ENCODE measurements at regions not wholly inside any gene's neighbourhood (a gene's known extent, or its start where the extent isn't known, plus 50 kb on each side); places are given as distances from the start of the nearest gene placed in this dataset.

GRCh38 chr5:77841616-77842015 lies 65.5 kb upstream of the TBCA start (continued):
- no peak for TF ChIP-seq ZNF121 (CRISPR knock-in tag; IDR thresholded peaks at IDR 0.05)
- TF ChIP-seq GRHL2 (CRISPR knock-in tag; IDR thresholded peaks at IDR 0.05; ENCODE audit: insufficient replicate concordance, severe bottlenecking) = no peak
- no peak for TF ChIP-seq TEAD4 (CRISPR knock-in tag; IDR thresholded peaks at IDR 0.05)
- TF ChIP-seq MLX (CRISPR knock-in tag; IDR thresholded peaks at IDR 0.05) = no peak

GRCh38 chr5:77840930-77841329 lies 64.8 kb upstream of the TBCA start:
- no peak overlapping the region for H3K27ac Mint-ChIP-seq
- no peak overlapping the region for H3K4me3 Mint-ChIP-seq
- ChIA-PET POLR2A (no interaction called here), CTCF (no interaction called here)
- no peaks in the 10 kb centered on the region for H3K36me3 Mint-ChIP-seq
- peaks cover 98% of the 10 kb centered on the region for H3K27me3 Mint-ChIP-seq (ENCODE audit: low read depth)
- TF ChIP-seq NFE2L1 (CRISPR knock-in tag; IDR thresholded peaks at IDR 0.05) (no peak), PRDM15 (CRISPR knock-in tag; IDR thresholded peaks at IDR 0.05) (no peak)
- H3K9me3 Mint-ChIP-seq = no peaks in the 10 kb centered on the region
- DNase-seq (ENCODE audit: low spot score) (no peak), ATAC-seq (no peak)
- H3K4me1 Mint-ChIP-seq = peaks cover 11% of the 10 kb centered on the region

GRCh38 chr5:77839691-77840090 lies 63.6 kb upstream of the TBCA start:
- H3K9me3 Mint-ChIP-seq = no peaks in the 10 kb centered on the region
- no peaks in the 10 kb centered on the region for H3K36me3 Mint-ChIP-seq
- peaks cover 7% of the 10 kb centered on the region for H3K4me1 Mint-ChIP-seq
- CTCF ChIA-PET = no interaction called here
- DNase-seq (ENCODE audit: low spot score) (no peak), ATAC-seq (no peak)
- peaks cover 91% of the 10 kb centered on the region for H3K27me3 Mint-ChIP-seq (ENCODE audit: low read depth)
- no peak overlapping the region for H3K27ac Mint-ChIP-seq
- TF ChIP-seq NFYB (CRISPR knock-in tag; conservative IDR thresholded peaks at IDR 0.05; ENCODE audit: low read depth) (no peak), KAT7 (CRISPR knock-in tag; IDR thresholded peaks at IDR 0.05; ENCODE audit: borderline replicate concordance) (no peak), ESRRA (CRISPR knock-in tag; IDR thresholded peaks at IDR 0.05; ENCODE audit: borderline replicate concordance) (no peak), NFE2L1 (CRISPR knock-in tag; IDR thresholded peaks at IDR 0.05) (no peak), PRDM15 (CRISPR knock-in tag; IDR thresholded peaks at IDR 0.05) (no peak)
- POLR2A ChIA-PET = no interaction called here
- H3K4me3 Mint-ChIP-seq = no peak overlapping the region

- H3K36me3 Mint-ChIP-seq = no peaks in the 10 kb centered on the region
- ATAC-seq (peak; percentile 56), DNase-seq (ENCODE audit: low spot score) (no peak)
- no peak overlapping the region for H3K4me3 Mint-ChIP-seq
- H3K27me3 Mint-ChIP-seq (ENCODE audit: low read depth) = peaks cover 43% of the 10 kb centered on the region
- POLR2A ChIA-PET = no interaction called here
- CTCF ChIA-PET = interaction anchor here (1.1 kb wide), 2 partner anchors 15 to 194 kb away, joined by 3 to 6 read pairs; partner anchors contain the start of gene OTP
- peaks cover 19% of the 10 kb centered on the region for H3K4me1 Mint-ChIP-seq
- H3K27ac Mint-ChIP-seq = no peak overlapping the region
- H3K9me3 Mint-ChIP-seq = no peaks in the 10 kb centered on the region
- TF ChIP-seq JAZF1 (CRISPR knock-in tag; IDR thresholded peaks at IDR 0.05) (no peak), AR (CRISPR knock-in tag; IDR thresholded peaks at IDR 0.05) (no peak), ZNF532 (CRISPR knock-in tag; IDR thresholded peaks at IDR 0.05; ENCODE audit: borderline replicate concordance) (no peak)
These were observed 56.8 kb upstream of the TBCA start for GRCh38 chr5:77832938-77833337.
